Lower leg skin (tissue), 3 donors: ENCODE measurements at regions not wholly inside any gene's neighbourhood (a gene's known extent, or its start where the extent isn't known, plus 50 kb on each side); places are given as distances from the start of the nearest gene placed in this dataset.

ENCODE experiments used
- POLR2A ChIP-seq, 2 donors: fragments of 450-650 bp; IDR thresholded peaks; one replicate each; pipeline ENCODE4 v1.6.1; 2016 to 2017; ENCODE audit warnings: antibody characterized with exemption in 2 of 2, mild to moderate bottlenecking in 1 of 2, moderate library complexity in 1 of 2
- TF ChIP-seq, protein P1 (sequence below), 3 donors: fragments of 450-650 bp; IDR thresholded peaks; one replicate each; pipeline ENCODE4 v1.5.1; 2016; ENCODE audit warnings: antibody characterized with exemption in 3 of 3, mild to moderate bottlenecking in 3 of 3, moderate library complexity in 2 of 3

DNA sequence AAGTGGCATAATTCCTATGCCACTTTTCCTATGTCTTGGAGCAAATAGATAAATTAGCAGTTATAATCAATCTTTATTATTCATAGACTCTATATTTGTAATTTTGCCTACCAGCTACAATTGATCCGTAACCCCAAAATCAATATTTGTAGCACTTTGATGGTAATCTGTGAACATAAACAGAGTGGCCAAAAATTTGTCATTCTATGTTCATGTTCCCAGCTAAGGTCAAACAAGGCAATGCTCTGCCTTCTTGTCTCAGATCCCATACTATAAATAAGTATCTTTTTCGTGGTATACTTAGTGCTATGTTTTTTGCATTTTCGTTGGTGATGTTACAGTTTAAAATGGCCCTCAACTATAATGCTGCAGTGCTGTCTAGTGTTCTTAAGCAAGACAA, 228.5 kb downstream of the FZD1 start:
- TF ChIP-seq, protein P1, sequence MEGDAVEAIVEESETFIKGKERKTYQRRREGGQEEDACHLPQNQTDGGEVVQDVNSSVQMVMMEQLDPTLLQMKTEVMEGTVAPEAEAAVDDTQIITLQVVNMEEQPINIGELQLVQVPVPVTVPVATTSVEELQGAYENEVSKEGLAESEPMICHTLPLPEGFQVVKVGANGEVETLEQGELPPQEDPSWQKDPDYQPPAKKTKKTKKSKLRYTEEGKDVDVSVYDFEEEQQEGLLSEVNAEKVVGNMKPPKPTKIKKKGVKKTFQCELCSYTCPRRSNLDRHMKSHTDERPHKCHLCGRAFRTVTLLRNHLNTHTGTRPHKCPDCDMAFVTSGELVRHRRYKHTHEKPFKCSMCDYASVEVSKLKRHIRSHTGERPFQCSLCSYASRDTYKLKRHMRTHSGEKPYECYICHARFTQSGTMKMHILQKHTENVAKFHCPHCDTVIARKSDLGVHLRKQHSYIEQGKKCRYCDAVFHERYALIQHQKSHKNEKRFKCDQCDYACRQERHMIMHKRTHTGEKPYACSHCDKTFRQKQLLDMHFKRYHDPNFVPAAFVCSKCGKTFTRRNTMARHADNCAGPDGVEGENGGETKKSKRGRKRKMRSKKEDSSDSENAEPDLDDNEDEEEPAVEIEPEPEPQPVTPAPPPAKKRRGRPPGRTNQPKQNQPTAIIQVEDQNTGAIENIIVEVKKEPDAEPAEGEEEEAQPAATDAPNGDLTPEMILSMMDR (IDR thresholded peaks at IDR 0.05), result no peak
- no peak for TF ChIP-seq POLR2A (IDR thresholded peaks at IDR 0.05)
